MM.1S (cell line): ENCODE measurements at regions not wholly inside any gene's neighbourhood (a gene's known extent, or its start where the extent isn't known, plus 50 kb on each side); places are given as distances from the start of the nearest gene placed in this dataset.

Experiments
- CTCF ChIP-seq: fragments of 300-600 bp; sonication (generic); IDR thresholded peaks from 2 replicates; pipeline ENCODE4 v1.5.1; 2016; ENCODE audit warnings: antibody characterized with exemption, low read length, mixed read lengths
- EZH2 ChIP-seq: fragments of 300-600 bp; sonication (generic); optimal IDR thresholded peaks from 2 replicates; pipeline ENCODE3; 2017; ENCODE audit warnings: low read depth, mild to moderate bottlenecking, antibody characterized with exemption, low read length, mixed read lengths

DNA sequence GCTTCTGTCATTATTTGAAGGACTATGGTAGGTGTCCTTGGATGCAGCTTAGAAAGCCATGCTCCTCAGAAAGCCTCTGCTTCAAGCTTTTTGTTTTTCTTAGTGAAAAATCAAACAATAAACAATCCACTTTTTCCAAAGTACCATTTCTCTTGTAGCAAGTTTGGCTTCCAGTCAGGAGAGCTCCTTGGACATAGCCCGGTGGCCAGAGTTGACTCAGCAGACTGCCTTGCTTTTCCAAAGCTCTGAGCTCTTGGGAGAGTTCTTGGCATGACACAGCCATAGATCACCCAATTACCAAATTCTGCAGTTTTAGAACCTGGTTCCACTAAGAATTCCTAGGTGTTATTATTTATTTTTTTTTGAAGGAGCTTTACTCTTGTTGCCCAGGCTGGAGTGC lies 189.4 kb upstream of the MTPN start:
- no peak for TF ChIP-seq CTCF
- TF ChIP-seq EZH2: no peak
